GM12874 (cell line): ENCODE measurements at regions not wholly inside any gene's neighbourhood (a gene's known extent, or its start where the extent isn't known, plus 50 kb on each side); places are given as distances from the start of the nearest gene placed in this dataset.

Experiments
- TF ChIP-seq, protein P1 (sequence below): IDR thresholded peaks from 2 replicates; pipeline ENCODE4 v1.5.1; 2011; ENCODE audit warnings: low read depth, mild to moderate bottlenecking, control low read depth, low read length, moderate library complexity; ENCODE audit not compliant: insufficient read depth

DNA sequence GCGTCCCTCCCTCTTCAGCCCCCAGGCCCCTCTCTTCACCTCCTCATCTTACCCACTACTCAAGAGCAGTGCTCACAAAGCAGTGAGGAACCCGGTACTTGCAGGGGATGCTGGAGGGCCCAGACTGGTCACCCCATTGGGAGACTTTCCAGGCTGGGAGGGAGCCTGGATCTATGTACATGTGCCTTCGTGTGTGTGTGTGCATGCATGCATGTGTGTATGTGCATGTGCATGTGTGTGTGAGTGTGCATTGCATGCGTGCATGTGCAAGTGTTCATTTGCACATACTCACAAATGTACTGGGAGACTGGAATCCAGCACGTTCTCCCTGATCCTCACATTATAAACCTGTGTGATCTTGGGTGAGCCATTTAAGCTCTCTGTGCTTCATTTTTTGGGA is 696.0 kb upstream of the EEF2KMT start:
- TF ChIP-seq, protein P1, sequence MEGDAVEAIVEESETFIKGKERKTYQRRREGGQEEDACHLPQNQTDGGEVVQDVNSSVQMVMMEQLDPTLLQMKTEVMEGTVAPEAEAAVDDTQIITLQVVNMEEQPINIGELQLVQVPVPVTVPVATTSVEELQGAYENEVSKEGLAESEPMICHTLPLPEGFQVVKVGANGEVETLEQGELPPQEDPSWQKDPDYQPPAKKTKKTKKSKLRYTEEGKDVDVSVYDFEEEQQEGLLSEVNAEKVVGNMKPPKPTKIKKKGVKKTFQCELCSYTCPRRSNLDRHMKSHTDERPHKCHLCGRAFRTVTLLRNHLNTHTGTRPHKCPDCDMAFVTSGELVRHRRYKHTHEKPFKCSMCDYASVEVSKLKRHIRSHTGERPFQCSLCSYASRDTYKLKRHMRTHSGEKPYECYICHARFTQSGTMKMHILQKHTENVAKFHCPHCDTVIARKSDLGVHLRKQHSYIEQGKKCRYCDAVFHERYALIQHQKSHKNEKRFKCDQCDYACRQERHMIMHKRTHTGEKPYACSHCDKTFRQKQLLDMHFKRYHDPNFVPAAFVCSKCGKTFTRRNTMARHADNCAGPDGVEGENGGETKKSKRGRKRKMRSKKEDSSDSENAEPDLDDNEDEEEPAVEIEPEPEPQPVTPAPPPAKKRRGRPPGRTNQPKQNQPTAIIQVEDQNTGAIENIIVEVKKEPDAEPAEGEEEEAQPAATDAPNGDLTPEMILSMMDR: no peak

DNA sequence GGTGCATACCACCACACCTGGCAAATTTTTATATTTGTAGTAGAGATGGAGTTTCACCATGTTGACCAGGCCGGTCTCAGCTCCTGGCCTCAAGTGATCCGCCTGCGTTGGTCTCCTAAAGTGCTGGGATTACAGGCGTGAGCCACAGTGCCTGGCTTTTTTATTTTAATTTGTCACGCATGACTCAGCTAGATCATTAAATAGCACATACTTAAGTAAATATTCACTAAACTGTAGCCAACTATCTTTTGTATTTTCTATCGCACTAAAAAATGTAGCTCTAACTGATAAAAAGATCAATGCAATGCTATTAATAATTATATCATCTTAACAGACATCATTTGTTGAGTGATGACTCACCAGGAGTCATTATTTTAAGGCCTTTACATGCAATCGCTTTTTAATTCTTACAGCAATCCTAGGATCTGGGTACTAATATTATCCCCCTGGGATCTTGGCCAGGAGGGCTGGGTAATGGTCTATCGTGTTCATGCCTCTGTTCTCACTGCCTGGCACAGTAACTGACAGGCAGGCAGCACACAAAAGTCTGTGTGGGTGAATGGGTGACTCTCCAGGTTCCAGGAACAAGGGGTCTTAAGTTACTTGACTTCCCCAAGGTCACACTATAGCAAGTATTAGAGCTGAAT is 693.5 kb upstream of the EEF2KMT start:
- TF ChIP-seq, protein P1: no peak

DNA sequence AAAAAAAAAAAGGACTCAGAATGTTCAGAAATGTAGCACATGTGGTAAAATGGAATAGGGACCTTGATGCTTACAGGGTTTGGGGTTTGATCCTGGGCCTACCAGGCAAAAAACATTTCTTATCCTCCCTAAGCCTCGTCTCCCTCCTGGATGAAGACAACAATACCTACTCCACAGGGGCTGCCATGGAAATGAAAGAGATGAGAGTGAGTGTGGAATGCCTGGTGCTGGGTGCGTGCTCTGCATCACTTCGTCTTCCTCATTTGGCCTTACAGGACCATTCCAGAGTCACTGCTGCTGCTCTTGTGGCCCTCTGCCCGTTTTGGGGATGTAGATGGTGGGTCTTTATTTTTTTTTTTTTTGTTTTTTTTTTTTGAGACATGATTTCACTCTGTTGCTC is 692.9 kb upstream of the EEF2KMT start:
- TF ChIP-seq, protein P1: no peak

DNA sequence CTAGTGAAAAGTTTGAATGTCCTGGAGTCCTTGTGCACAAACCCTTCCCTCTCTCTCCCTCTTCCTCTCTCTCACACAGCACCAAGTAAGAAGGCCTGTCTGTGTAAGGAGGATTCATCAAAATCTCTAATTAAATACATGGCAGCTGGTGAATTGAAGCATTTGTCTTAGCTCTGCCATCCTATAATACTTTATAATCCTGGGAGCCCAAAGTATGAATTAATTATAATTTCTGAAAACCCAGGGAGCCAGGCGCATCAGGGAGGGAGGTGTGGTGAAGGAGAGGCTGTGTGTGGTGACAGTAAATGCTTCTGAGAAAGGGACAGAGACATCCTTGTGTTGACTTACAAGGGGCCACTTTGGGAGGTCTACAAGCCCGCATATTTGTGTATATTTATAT is 691.4 kb upstream of the EEF2KMT start:
- TF ChIP-seq, protein P1: no peak

DNA sequence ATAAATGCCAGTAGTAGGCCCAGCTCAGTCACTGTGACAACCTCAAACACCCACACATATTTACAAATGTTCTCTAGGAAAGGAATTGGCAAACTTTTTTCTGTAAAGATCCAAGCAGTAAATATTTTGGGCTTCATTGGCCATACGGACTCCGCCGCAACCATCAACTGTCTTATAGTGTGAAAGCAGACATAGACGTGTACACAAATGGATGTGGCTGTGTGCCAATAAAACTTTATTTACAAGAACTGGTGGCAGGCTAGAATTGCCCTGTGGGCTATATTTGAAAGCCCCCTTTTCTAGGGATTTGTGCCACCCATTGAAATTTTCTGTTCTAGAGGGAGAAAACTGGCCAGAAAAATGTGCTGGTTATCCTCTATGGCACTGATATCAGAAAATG is 683.8 kb upstream of the EEF2KMT start:
- TF ChIP-seq, protein P1: no peak

DNA sequence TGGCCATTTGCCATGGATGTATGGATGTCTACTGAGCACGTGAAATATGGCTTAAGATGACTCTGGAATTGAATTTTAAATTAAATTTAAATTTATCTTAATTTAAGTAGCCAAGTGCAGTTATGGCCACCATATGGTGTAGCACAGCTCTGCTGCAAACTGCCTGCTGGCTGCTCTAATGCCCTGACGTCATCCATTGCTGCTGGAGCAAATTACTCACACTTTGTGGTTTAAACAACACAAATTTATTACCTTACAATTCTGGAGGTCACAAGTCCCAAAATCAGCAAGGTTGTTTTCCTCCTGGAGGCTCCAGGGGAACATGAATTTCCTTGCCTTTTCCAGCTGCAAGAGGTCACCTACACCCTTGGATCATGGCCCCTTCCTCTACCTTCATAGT is 679.3 kb upstream of the EEF2KMT start:
- TF ChIP-seq, protein P1: no peak

DNA sequence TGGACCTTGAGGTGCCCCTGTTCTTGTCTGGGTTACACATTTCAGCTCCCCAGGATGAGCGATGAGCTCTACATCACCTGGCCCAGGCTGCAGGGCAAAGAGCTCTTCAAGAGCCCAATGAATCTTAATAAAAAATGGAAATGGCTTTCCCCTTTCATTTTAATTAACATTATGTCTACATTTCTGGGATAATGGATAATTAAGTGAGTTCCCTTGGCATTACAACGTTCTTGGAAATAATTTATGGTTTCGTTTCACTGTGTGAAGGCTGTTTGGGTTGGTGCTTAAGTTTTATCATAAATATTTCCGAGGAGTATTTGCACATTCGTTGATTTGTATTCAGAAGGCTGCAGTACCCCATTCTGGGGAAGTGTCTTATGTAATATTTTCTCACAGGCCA is 678.3 kb upstream of the EEF2KMT start:
- TF ChIP-seq, protein P1: no peak
